Fibroblast of pulmonary artery (primary cell): ENCODE measurements at regions not wholly inside any gene's neighbourhood (a gene's known extent, or its start where the extent isn't known, plus 50 kb on each side); places are given as distances from the start of the nearest gene placed in this dataset.
A peak's percentile ranks its signal among the peaks of the same experiment; 100 is the strongest.
"Not testable (repeated sequence)": the region's sequence is repeated elsewhere in the genome, so short reads cannot be mapped to it uniquely, and the experiment has no call there.

ENCODE experiments used
- DNase-seq: peaks from one replicate; pipeline ENCODE4 v3.0.0-alpha.2; 2010; ENCODE audit warnings: low read depth
- H3K4me3 ChIP-seq: replicated peaks from 2 replicates; pipeline ENCODE4 v1.5.1; 2011; ENCODE audit warnings: low read depth, mild to moderate bottlenecking, control low read depth, low read length, moderate library complexity
- TF ChIP-seq, protein P1 (sequence below): IDR thresholded peaks from 2 replicates; pipeline ENCODE4 v1.5.1; 2011; ENCODE audit warnings: mild to moderate bottlenecking, control low read depth, low read length, inconsistent platforms; ENCODE audit errors: missing control alignments

DNA sequence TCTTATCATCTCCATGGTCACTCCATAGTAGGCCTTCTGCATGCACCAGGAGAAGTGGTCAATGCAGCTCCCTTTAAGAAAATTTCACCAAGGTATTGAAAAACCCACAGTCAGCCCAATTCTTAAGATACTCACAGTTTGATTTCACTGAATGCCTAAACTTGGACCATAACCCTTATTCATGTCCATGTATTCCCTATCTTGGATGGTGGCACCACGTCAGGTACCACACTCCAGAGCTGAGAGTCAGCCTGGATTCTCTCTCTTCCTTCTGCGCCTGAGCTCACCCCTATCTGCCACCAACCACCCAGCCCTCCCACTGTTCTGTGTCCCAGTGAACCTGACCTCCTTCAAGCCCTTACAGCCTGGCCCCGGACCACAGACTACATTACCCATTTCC, 183.2 kb upstream of the NR2F2 start:
- TF ChIP-seq, protein P1, sequence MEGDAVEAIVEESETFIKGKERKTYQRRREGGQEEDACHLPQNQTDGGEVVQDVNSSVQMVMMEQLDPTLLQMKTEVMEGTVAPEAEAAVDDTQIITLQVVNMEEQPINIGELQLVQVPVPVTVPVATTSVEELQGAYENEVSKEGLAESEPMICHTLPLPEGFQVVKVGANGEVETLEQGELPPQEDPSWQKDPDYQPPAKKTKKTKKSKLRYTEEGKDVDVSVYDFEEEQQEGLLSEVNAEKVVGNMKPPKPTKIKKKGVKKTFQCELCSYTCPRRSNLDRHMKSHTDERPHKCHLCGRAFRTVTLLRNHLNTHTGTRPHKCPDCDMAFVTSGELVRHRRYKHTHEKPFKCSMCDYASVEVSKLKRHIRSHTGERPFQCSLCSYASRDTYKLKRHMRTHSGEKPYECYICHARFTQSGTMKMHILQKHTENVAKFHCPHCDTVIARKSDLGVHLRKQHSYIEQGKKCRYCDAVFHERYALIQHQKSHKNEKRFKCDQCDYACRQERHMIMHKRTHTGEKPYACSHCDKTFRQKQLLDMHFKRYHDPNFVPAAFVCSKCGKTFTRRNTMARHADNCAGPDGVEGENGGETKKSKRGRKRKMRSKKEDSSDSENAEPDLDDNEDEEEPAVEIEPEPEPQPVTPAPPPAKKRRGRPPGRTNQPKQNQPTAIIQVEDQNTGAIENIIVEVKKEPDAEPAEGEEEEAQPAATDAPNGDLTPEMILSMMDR = no peak
- no peak for DNase-seq
- no peak overlapping the region for H3K4me3 ChIP-seq

DNA sequence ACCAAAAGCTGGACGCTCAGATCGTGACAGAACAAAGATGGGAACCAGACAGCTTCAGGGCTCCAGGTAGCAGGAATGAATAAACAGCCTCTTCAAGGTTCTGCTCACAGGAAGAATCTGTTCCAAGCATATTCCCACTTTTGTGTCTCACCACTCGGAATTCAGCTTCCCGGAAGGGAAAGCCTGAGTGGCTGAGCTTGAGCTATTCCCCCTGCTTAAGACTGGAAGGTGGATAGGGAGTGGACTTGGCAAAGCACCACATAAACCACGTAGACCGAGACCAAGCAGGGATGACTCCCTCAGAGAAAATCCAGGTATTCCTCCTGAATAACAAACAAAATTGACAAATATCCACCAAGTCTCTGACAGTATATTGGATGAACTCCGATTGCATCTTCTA, 180.2 kb upstream of the NR2F2 start:
- TF ChIP-seq, protein P1 = no peak
- no peak for DNase-seq
- no peak overlapping the region for H3K4me3 ChIP-seq

DNA sequence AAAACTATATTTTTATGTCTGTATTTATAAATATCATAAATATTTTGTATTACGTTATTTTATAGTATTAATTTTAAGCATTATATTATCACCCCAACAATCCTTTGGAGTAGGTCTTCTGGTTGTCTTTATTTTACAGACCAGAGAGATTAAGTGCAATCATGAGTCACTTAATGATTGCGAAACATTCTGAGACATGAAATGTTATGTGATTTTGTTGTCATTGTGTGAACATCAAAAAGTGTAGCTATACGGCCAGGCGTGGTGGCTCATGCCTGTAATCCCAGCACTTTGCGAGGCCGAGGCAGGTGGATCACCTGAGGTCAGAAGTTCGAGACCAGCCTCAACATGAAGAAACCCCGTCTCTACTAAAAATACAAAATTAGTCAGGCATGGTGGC, 178.8 kb upstream of the NR2F2 start:
- not testable (repeated sequence) for H3K4me3 ChIP-seq
- peak; percentile 66 for DNase-seq

DNA sequence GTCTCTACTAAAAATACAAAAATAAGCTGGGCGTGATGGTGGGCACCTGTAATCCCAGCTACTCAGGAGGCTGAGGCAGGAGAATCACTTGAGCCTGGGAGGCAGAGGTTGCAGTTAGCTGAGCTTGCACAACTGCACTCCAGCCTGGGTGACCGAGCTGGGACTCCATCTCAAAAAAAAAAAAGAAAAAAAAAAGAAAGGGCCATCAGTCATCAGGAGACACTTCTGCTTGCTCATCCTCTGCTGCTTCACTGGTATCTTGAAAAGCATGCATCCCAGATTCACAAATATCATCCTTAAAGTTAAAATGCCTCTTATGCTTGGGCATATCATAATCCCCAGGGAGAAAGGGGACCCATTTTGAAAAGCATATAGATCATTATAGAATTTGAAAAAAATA, 176.6 kb upstream of the NR2F2 start:
- no peak overlapping the region for H3K4me3 ChIP-seq
- TF ChIP-seq, protein P1 = no peak
- no peak for DNase-seq

DNA sequence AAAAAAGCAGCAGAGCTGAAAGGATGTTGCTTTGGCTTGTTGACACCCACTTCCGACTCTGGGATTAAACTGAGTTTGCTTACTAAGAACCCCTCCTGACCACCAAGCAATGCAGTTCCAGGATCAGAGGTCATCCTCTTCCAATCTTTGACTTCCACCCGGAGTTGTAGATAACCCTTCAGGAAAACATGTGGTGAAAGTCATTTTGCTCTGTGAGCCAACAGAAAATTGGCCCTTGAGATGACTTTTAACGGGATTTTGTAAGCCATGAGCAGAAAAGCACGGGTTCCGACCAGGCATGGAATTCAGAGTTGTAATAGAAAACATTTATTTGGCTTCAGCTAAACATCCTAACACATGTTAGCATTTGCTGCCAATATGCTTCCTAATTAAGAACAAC, 171.6 kb upstream of the NR2F2 start:
- no peak overlapping the region for H3K4me3 ChIP-seq
- peak; percentile 6 for DNase-seq
- TF ChIP-seq, protein P1 = no peak

DNA sequence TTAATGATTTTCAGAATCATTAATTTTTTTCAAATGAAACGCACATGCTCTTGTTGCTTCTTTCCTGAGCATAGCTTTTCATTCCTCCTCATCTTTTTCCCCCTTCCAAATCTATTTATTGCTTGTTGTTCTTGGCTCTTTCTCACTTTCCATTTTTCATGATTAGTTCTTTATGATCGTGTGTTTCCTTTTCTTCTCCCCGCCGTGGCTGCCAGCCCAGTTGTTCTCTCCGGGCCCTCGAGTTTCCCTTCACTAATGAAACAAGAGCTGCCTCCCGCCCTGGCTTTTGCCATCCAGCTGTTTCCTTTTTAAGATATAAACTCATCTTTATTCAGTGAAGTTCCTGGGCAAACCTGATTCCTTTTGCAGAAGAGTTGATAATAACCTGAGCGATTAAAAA, 170.2 kb upstream of the NR2F2 start:
- TF ChIP-seq, protein P1 = no peak
- no peak overlapping the region for H3K4me3 ChIP-seq
- peak; percentile 61 for DNase-seq

DNA sequence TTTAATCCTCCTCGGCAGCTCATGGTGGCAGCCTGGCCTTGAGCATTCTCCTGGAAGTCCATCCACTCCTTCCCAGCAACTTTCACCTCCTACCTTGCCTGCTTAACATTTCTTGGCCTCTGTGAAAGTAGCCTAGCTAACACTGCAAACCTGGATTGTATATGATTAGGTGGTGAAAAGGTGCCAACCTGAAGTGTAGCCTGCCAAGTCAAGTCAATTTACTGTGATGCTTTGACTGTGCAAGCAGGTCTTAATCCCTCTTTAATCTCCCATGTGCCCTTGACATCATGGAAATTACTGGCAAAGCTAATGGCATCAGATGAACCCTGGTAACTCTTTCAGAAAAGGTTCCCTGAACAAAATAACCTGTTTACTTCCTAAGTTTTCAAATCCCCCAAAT, 169.7 kb upstream of the NR2F2 start:
- TF ChIP-seq, protein P1 = no peak
- no peak overlapping the region for H3K4me3 ChIP-seq
- no peak for DNase-seq

DNA sequence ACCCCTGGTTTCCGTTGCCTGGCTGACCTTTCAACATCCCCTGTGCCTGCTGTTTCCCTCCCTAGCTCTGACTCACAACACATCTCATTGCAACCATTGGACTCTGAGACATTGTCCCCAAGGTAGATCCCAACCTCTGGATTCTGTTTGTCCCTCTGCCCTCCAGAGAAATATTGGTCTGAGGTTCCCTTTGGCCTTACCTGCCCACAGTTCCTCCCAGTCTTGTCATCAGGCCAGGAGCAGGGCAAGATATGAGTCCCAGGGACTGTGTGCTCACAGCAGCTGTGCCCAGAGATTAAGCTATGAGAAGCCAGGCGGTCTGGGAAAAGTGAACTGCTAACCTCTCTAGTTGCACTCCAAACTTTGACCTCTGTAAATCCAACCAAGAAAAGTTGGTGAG, 168.2 kb upstream of the NR2F2 start:
- TF ChIP-seq, protein P1 = no peak
- DNase-seq = no peak
- no peak overlapping the region for H3K4me3 ChIP-seq
